ENCODE measurements at regions not wholly inside any gene's neighbourhood (a gene's known extent, or its start where the extent isn't known, plus 50 kb on each side); places are given as distances from the start of the nearest gene placed in this dataset.
A peak's percentile ranks its signal among the peaks of the same experiment; 100 is the strongest.
"Not testable (repeated sequence)": the region's sequence is repeated elsewhere in the genome, so short reads cannot be mapped to it uniquely, and the experiment has no call there.

GRCh38 chr6:142627474-142627873, 317.5 kb downstream of the HIVEP2 start:
- DNase-seq: no peak
- Mint-ChIP-seq H3K4me3 (peak overlapping the region in 1 of 2 donors; percentile 51), H3K27ac (peak overlapping the region; percentile 42), H3K27me3 (ENCODE audit: low read depth) (no peaks in the 10 kb centered on the region), H3K9me3 (no peaks in the 10 kb centered on the region), H3K36me3 (ENCODE audit: insufficient read depth in 2 of 2) (no peaks in the 10 kb centered on the region), H3K4me1 (ENCODE audit: low read depth) (peaks cover 4% of the 10 kb centered on the region)
- ATAC-seq (replicated peaks in 1 of 2): no peak

- peaks cover 20% of the 10 kb centered on the region for H3K4me1 Mint-ChIP-seq (ENCODE audit: low read depth)
- H3K27ac Mint-ChIP-seq: no peak overlapping the region
- DNase-seq: no peak
Observed at GRCh38 chr6:142631517-142632385, 313.2 kb downstream of the HIVEP2 start.

GRCh38 chr6:142633317-142633716, 311.7 kb downstream of the HIVEP2 start:
- no peak overlapping the region for H3K27ac Mint-ChIP-seq
- DNase-seq (no peak), ATAC-seq (replicated peaks in 1 of 2) (no peak)
- H3K4me1 Mint-ChIP-seq (ENCODE audit: low read depth): peaks cover 16% of the 10 kb centered on the region
- H3K4me3 Mint-ChIP-seq: no peak overlapping the region
- H3K9me3 Mint-ChIP-seq: no peaks in the 10 kb centered on the region
- H3K27me3 Mint-ChIP-seq (ENCODE audit: low read depth): no peaks in the 10 kb centered on the region
- peaks cover 0 to 1% of the 10 kb centered on the region in 2 donors for H3K36me3 Mint-ChIP-seq (ENCODE audit: insufficient read depth in 2 of 2)

More at GRCh38 chr6:142631517-142632385, 313.2 kb downstream of the HIVEP2 start:
- Mint-ChIP-seq H3K36me3 (ENCODE audit: insufficient read depth in 2 of 2) (peaks cover 0 to 1% of the 10 kb centered on the region in 2 donors), H3K27me3 (ENCODE audit: low read depth) (no peaks in the 10 kb centered on the region), H3K9me3 (no peaks in the 10 kb centered on the region), H3K4me3 (no peak overlapping the region)
- ATAC-seq (replicated peaks in 1 of 2): no peak

- Mint-ChIP-seq H3K36me3 (ENCODE audit: insufficient read depth in 2 of 2) (peaks cover 0 to 1% of the 10 kb centered on the region in 2 donors), H3K27me3 (ENCODE audit: low read depth) (no peaks in the 10 kb centered on the region), H3K4me1 (ENCODE audit: low read depth) (peaks cover 16% of the 10 kb centered on the region), H3K4me3 (no peak overlapping the region), H3K27ac (no peak overlapping the region), H3K9me3 (no peaks in the 10 kb centered on the region)
- no peak for DNase-seq
- ATAC-seq (replicated peaks in 1 of 2): peak in 1 of 2 donors; percentile 67
Observed at GRCh38 chr6:142635130-142635529, 309.8 kb downstream of the HIVEP2 start.

GRCh38 chr6:142637624-142638351, 307.2 kb downstream of the HIVEP2 start:
- no peak for ATAC-seq (replicated peaks in 1 of 2)
- peaks cover 0 to 1% of the 10 kb centered on the region in 2 donors for H3K9me3 Mint-ChIP-seq
- DNase-seq: no peak
- no peak overlapping the region for H3K4me3 Mint-ChIP-seq
- no peaks in the 10 kb centered on the region for H3K27me3 Mint-ChIP-seq (ENCODE audit: low read depth)
- H3K4me1 Mint-ChIP-seq (ENCODE audit: low read depth): peaks cover 16% of the 10 kb centered on the region
- peaks cover 0 to 1% of the 10 kb centered on the region in 2 donors for H3K36me3 Mint-ChIP-seq (ENCODE audit: insufficient read depth in 2 of 2)
- H3K27ac Mint-ChIP-seq: no peak overlapping the region

GRCh38 chr6:142642651-142643050, 302.3 kb downstream of the HIVEP2 start:
- no peak for ATAC-seq (replicated peaks in 1 of 2)
- DNase-seq: no peak
- H3K9me3 Mint-ChIP-seq: peaks cover 0 to 1% of the 10 kb centered on the region in 2 donors
- H3K4me3 Mint-ChIP-seq: no peak overlapping the region
- no peaks in the 10 kb centered on the region for H3K4me1 Mint-ChIP-seq (ENCODE audit: low read depth)
- no peaks in the 10 kb centered on the region for H3K27me3 Mint-ChIP-seq (ENCODE audit: low read depth)
- H3K27ac Mint-ChIP-seq: no peak overlapping the region
- H3K36me3 Mint-ChIP-seq (ENCODE audit: insufficient read depth in 2 of 2): no peaks in the 10 kb centered on the region

- no peak for ATAC-seq (replicated peaks in 1 of 2)
Observed at GRCh38 chr6:142644866-142645265, 300.1 kb downstream of the HIVEP2 start.

GRCh38 chr6:142645663-142646062, 299.3 kb downstream of the HIVEP2 start:
- Mint-ChIP-seq H3K4me3 (no peak overlapping the region), H3K27ac (no peak overlapping the region), H3K9me3 (peaks cover 0 to 1% of the 10 kb centered on the region in 2 donors), H3K27me3 (ENCODE audit: low read depth) (no peaks in the 10 kb centered on the region), H3K36me3 (ENCODE audit: insufficient read depth in 2 of 2) (no peaks in the 10 kb centered on the region), H3K4me1 (ENCODE audit: low read depth) (no peaks in the 10 kb centered on the region)
- DNase-seq (no peak), ATAC-seq (replicated peaks in 1 of 2) (no peak)

More at GRCh38 chr6:142644866-142645265, 300.1 kb downstream of the HIVEP2 start:
- no peak for DNase-seq
- H3K9me3 Mint-ChIP-seq: peaks cover 0 to 1% of the 10 kb centered on the region in 2 donors
- H3K4me3 Mint-ChIP-seq: no peak overlapping the region
- H3K36me3 Mint-ChIP-seq (ENCODE audit: insufficient read depth in 2 of 2): no peaks in the 10 kb centered on the region
- H3K4me1 Mint-ChIP-seq (ENCODE audit: low read depth): no peaks in the 10 kb centered on the region
- no peaks in the 10 kb centered on the region for H3K27me3 Mint-ChIP-seq (ENCODE audit: low read depth)
- no peak overlapping the region for H3K27ac Mint-ChIP-seq

- no peaks in the 10 kb centered on the region for H3K9me3 Mint-ChIP-seq
- H3K36me3 Mint-ChIP-seq (ENCODE audit: insufficient read depth in 2 of 2): no peaks in the 10 kb centered on the region
- ATAC-seq (replicated peaks in 1 of 2) (no peak), DNase-seq (no peak)
- H3K27ac Mint-ChIP-seq: no peak overlapping the region
- no peaks in the 10 kb centered on the region for H3K4me1 Mint-ChIP-seq (ENCODE audit: low read depth)
- no peaks in the 10 kb centered on the region for H3K27me3 Mint-ChIP-seq (ENCODE audit: low read depth)
- no peak overlapping the region for H3K4me3 Mint-ChIP-seq
Observed at GRCh38 chr6:142647449-142648035, 297.4 kb downstream of the HIVEP2 start.

GRCh38 chr6:142648036-142648451, 296.9 kb downstream of the HIVEP2 start:
- no peaks in the 10 kb centered on the region for H3K36me3 Mint-ChIP-seq (ENCODE audit: insufficient read depth in 2 of 2)
- H3K27me3 Mint-ChIP-seq (ENCODE audit: low read depth): no peaks in the 10 kb centered on the region
- no peak overlapping the region for H3K4me3 Mint-ChIP-seq
- no peaks in the 10 kb centered on the region for H3K9me3 Mint-ChIP-seq
- no peak overlapping the region for H3K27ac Mint-ChIP-seq
- DNase-seq: no peak
- H3K4me1 Mint-ChIP-seq (ENCODE audit: low read depth): no peaks in the 10 kb centered on the region
- ATAC-seq (replicated peaks in 1 of 2): no peak

GRCh38 chr6:142648526-142648925, 296.4 kb downstream of the HIVEP2 start:
- no peak overlapping the region for H3K27ac Mint-ChIP-seq
- H3K27me3 Mint-ChIP-seq (ENCODE audit: low read depth): no peaks in the 10 kb centered on the region
- no peak for ATAC-seq (replicated peaks in 1 of 2)
- no peak for DNase-seq
- H3K36me3 Mint-ChIP-seq (ENCODE audit: insufficient read depth in 2 of 2): no peaks in the 10 kb centered on the region
- H3K4me3 Mint-ChIP-seq: no peak overlapping the region
- no peaks in the 10 kb centered on the region for H3K4me1 Mint-ChIP-seq (ENCODE audit: low read depth)
- H3K9me3 Mint-ChIP-seq: no peaks in the 10 kb centered on the region

- ATAC-seq (replicated peaks in 1 of 2); H3K4me3 Mint-ChIP-seq; H3K36me3 Mint-ChIP-seq (ENCODE audit: insufficient read depth in 2 of 2); H3K9me3 Mint-ChIP-seq; H3K4me1 Mint-ChIP-seq (ENCODE audit: low read depth); H3K27ac Mint-ChIP-seq; DNase-seq; H3K27me3 Mint-ChIP-seq (ENCODE audit: low read depth): not testable (repeated sequence)
Observed at GRCh38 chr6:142649438-142650234, 295.3 kb downstream of the HIVEP2 start.
